Mesendoderm (in vitro differentiated cells): ENCODE measurements at regions not wholly inside any gene's neighbourhood (a gene's known extent, or its start where the extent isn't known, plus 50 kb on each side); places are given as distances from the start of the nearest gene placed in this dataset.

Experiments used
- DNase-seq: peaks from one replicate; pipeline ENCODE4 v3.0.0; 2013
- H2AK5ac ChIP-seq: 2 replicates; pipeline ENCODE4 v1.6.1; 2013; ENCODE audit warnings: low read length, inconsistent platforms
- H2BK120ac ChIP-seq: 2 replicates; pipeline ENCODE4 v1.6.1; 2013; ENCODE audit warnings: low read depth, mild to moderate bottlenecking, low read length, moderate library complexity, mixed read lengths
- H2BK15ac ChIP-seq: replicated peaks from 2 replicates; pipeline ENCODE4 v1.6.1; 2013; ENCODE audit warnings: low read depth, mild to moderate bottlenecking, moderate library complexity
- H2BK5ac ChIP-seq: 2 replicates; pipeline ENCODE4 v1.6.1; 2013; ENCODE audit warnings: low read length, inconsistent platforms
- H3K18ac ChIP-seq: 2 replicates; pipeline ENCODE4 v1.6.1; 2013; ENCODE audit warnings: mild to moderate bottlenecking, low read length, mixed read lengths
- H3K23ac ChIP-seq: one replicate; pipeline ENCODE4 v1.6.1; 2013; ENCODE audit warnings: low read length
- H3K27ac ChIP-seq: 2 replicates; pipeline ENCODE4 v1.5.1; 2013; ENCODE audit warnings: low read depth, mild to moderate bottlenecking, inconsistent platforms, low read length, moderate library complexity
- H3K27me3 ChIP-seq: 2 replicates; pipeline ENCODE4 v1.6.1; 2013; ENCODE audit warnings: low read length, control low read depth, mild to moderate bottlenecking, inconsistent platforms; ENCODE audit not compliant: insufficient read depth, poor library complexity
- H3K36me3 ChIP-seq: 2 replicates; pipeline ENCODE4 v1.6.1; 2013; ENCODE audit warnings: low read length, inconsistent platforms; ENCODE audit not compliant: control insufficient read depth, insufficient read depth
- H3K4ac ChIP-seq: one replicate; pipeline ENCODE4 v1.6.1; 2013; ENCODE audit warnings: low read depth, mild to moderate bottlenecking, low read length, moderate library complexity
- H3K4me1 ChIP-seq: 2 replicates; pipeline ENCODE4 v1.6.1; 2013; ENCODE audit warnings: low read depth, low read length, inconsistent platforms; ENCODE audit not compliant: control insufficient read depth
- H3K4me2 ChIP-seq: 2 replicates; pipeline ENCODE4 v1.6.1; 2013; ENCODE audit warnings: low read length
- H3K4me3 ChIP-seq: 2 replicates; pipeline ENCODE4 v1.5.1; 2013; ENCODE audit warnings: mild to moderate bottlenecking, low read length
- H3K56ac ChIP-seq: one replicate; pipeline ENCODE4 v1.6.1; 2013; ENCODE audit warnings: low read length
- H3K79me1 ChIP-seq: 2 replicates; pipeline ENCODE4 v1.6.1; 2013; ENCODE audit warnings: low read length, inconsistent platforms
- H3K79me2 ChIP-seq: 2 replicates; pipeline ENCODE4 v1.6.1; 2013; ENCODE audit warnings: mild to moderate bottlenecking, low read length; ENCODE audit not compliant: control insufficient read depth, insufficient read depth
- H3K9ac ChIP-seq: 2 replicates; pipeline ENCODE4 v1.6.1; 2013; ENCODE audit warnings: low read length, inconsistent platforms
- H4K5ac ChIP-seq: one replicate; pipeline ENCODE4 v1.6.1; 2013; ENCODE audit warnings: low read length
- H4K8ac ChIP-seq: one replicate; pipeline ENCODE4 v1.6.1; 2013; ENCODE audit warnings: low read depth, mild to moderate bottlenecking, control low read depth, low read length, moderate library complexity
- WGBS: extraction: QIAGEN DNeasy Blood & Tissue Kit; methylation state at CpG from one replicate; pipeline ENCODE4 v1.1.7; 2013; ENCODE audit warnings: low lambda C conversion rate, missing lambda C conversion rate; ENCODE audit not compliant: insufficient coverage; ENCODE audit errors: extremely low coverage; 5-methylcytosine and 5-hydroxymethylcytosine counted together

- H3K4ac ChIP-seq = no peak overlapping the region
- WGBS = no CpG with 5 or more reads among the region's 1 CpG
- H3K36me3 ChIP-seq = no peaks in the 10 kb centered on the region
- no peak overlapping the region for H3K18ac ChIP-seq
- no peaks in the 10 kb centered on the region for H3K27me3 ChIP-seq
- no peak overlapping the region for H4K8ac ChIP-seq
- no peak overlapping the region for H3K9ac ChIP-seq
- no peak overlapping the region for H2AK5ac ChIP-seq
- H3K23ac ChIP-seq = no peak overlapping the region
- no peaks in the 10 kb centered on the region for H3K4me1 ChIP-seq
- no peak overlapping the region for H3K4me3 ChIP-seq
- no peak overlapping the region for H2BK15ac ChIP-seq
- H3K4me2 ChIP-seq = no peak overlapping the region
- no peaks in the 10 kb centered on the region for H3K79me2 ChIP-seq
- no peak for DNase-seq
- H2BK120ac ChIP-seq = no peak overlapping the region
- H3K79me1 ChIP-seq = no peaks in the 10 kb centered on the region
- H3K56ac ChIP-seq = no peak overlapping the region
- H3K27ac ChIP-seq = no peak overlapping the region
- no peak overlapping the region for H4K5ac ChIP-seq
- no peak overlapping the region for H2BK5ac ChIP-seq
These were observed 140.4 kb upstream of the MBNL1 start for GRCh38 chr3:152128356-152128755.

GRCh38 chr3:152139651-152140050, 129.1 kb upstream of the MBNL1 start:
- no peaks in the 10 kb centered on the region for H3K79me2 ChIP-seq
- no peak overlapping the region for H2BK5ac ChIP-seq
- H2BK15ac ChIP-seq = no peak overlapping the region
- no CpG with 5 or more reads among the region's 3 CpGs for WGBS
- H3K79me1 ChIP-seq = no peaks in the 10 kb centered on the region
- H3K4me1 ChIP-seq = peaks cover 2% of the 10 kb centered on the region
- no peaks in the 10 kb centered on the region for H3K36me3 ChIP-seq
- H2BK120ac ChIP-seq = no peak overlapping the region
- H3K23ac ChIP-seq = no peak overlapping the region
- no peak overlapping the region for H4K8ac ChIP-seq
- H4K5ac ChIP-seq = no peak overlapping the region
- peak; percentile 90 for DNase-seq
- H3K9ac ChIP-seq = no peak overlapping the region
- H3K56ac ChIP-seq = no peak overlapping the region
- H3K4me2 ChIP-seq = no peak overlapping the region
- H3K27ac ChIP-seq = no peak overlapping the region
- no peaks in the 10 kb centered on the region for H3K27me3 ChIP-seq
- H3K4ac ChIP-seq = no peak overlapping the region
- no peak overlapping the region for H2AK5ac ChIP-seq
- no peak overlapping the region for H3K18ac ChIP-seq
- H3K4me3 ChIP-seq = no peak overlapping the region

DNA sequence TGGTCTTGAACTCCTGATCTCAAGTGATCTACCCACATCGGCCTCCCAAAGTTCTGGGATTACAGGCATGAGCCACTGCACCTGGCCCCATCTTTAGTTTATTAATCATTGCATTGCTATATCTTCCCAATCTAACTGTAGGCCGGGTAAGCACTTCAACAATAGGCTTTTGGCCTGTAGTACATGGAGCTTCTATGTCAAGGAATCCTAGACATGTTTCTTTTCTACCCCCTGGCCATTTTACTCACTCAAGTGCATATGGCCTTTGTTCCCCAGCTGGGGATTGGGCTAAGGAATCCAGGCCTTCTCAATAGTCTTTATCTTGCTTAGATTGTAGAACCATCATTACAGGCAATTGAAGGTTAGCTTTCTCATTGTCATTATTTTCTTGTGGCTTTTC, 122.3 kb upstream of the MBNL1 start:
- Histone ChIP-seq H3K18ac (no peak overlapping the region), H3K9ac (no peak overlapping the region), H3K79me1 (no peaks in the 10 kb centered on the region), H3K4me1 (no peaks in the 10 kb centered on the region), H3K27ac (no peak overlapping the region), H2AK5ac (no peak overlapping the region), H3K36me3 (no peaks in the 10 kb centered on the region), H4K8ac (no peak overlapping the region), H3K79me2 (no peaks in the 10 kb centered on the region), H2BK15ac (no peak overlapping the region), H3K56ac (no peak overlapping the region), H3K27me3 (no peaks in the 10 kb centered on the region), H2BK5ac (no peak overlapping the region), H3K4ac (no peak overlapping the region), H4K5ac (no peak overlapping the region), H2BK120ac (no peak overlapping the region), H3K4me3 (no peak overlapping the region), H3K23ac (no peak overlapping the region), H3K4me2 (no peak overlapping the region)
- peak; percentile 23 for DNase-seq
- no CpG with 5 or more reads among the region's 2 CpGs for WGBS

- no peak overlapping the region for H4K5ac ChIP-seq
- no peak overlapping the region for H3K4ac ChIP-seq
- DNase-seq = no peak
- H3K4me3 ChIP-seq = no peak overlapping the region
- no peak overlapping the region for H2AK5ac ChIP-seq
- H3K18ac ChIP-seq = no peak overlapping the region
- no peak overlapping the region for H2BK15ac ChIP-seq
- no peak overlapping the region for H4K8ac ChIP-seq
- H2BK5ac ChIP-seq = no peak overlapping the region
- H3K79me2 ChIP-seq = no peaks in the 10 kb centered on the region
- no peak overlapping the region for H3K9ac ChIP-seq
- H2BK120ac ChIP-seq = no peak overlapping the region
- H3K27ac ChIP-seq = no peak overlapping the region
- no peaks in the 10 kb centered on the region for H3K27me3 ChIP-seq
- H3K23ac ChIP-seq = no peak overlapping the region
- no peak overlapping the region for H3K4me2 ChIP-seq
- H3K79me1 ChIP-seq = no peaks in the 10 kb centered on the region
- no peaks in the 10 kb centered on the region for H3K4me1 ChIP-seq
- H3K56ac ChIP-seq = no peak overlapping the region
- no peaks in the 10 kb centered on the region for H3K36me3 ChIP-seq
These were observed 121.0 kb upstream of the MBNL1 start for GRCh38 chr3:152147748-152148147.

GRCh38 chr3:152148579-152148978, 120.2 kb upstream of the MBNL1 start:
- Histone ChIP-seq H3K79me1 (no peaks in the 10 kb centered on the region), H3K18ac (no peak overlapping the region), H3K36me3 (no peaks in the 10 kb centered on the region), H4K5ac (no peak overlapping the region), H3K23ac (no peak overlapping the region), H3K9ac (no peak overlapping the region), H3K27me3 (no peaks in the 10 kb centered on the region), H3K4me1 (no peaks in the 10 kb centered on the region), H2AK5ac (no peak overlapping the region), H2BK120ac (no peak overlapping the region), H3K4me2 (no peak overlapping the region), H3K4me3 (no peak overlapping the region), H3K4ac (no peak overlapping the region), H4K8ac (no peak overlapping the region), H3K56ac (no peak overlapping the region), H3K79me2 (no peaks in the 10 kb centered on the region), H3K27ac (no peak overlapping the region), H2BK5ac (no peak overlapping the region), H2BK15ac (no peak overlapping the region)
- no CpG with 5 or more reads among the region's 1 CpG for WGBS
- peak; percentile 33 for DNase-seq

DNA sequence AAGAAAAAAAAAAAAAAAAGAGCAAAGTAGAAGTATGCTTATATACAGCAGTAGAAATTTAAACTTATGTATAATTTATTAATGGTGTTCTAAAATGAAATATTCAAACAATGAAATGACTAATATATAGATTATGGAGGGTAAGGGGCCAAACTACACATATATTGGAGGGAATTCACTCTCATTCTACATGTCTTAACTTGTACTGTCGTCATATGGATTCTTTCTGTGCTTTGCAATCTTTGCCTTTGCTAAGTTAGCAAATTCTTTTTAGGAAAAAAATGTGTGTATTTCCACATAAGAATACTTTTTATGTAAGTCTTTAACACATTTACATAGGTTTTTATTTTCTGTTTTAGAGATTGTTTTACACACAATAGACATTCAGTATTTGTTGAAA, 118.9 kb upstream of the MBNL1 start:
- no peaks in the 10 kb centered on the region for H3K27me3 ChIP-seq

More for the DNA sequence above, 118.9 kb upstream of the MBNL1 start:
- H2AK5ac ChIP-seq = no peak overlapping the region
- no peak overlapping the region for H2BK15ac ChIP-seq
- H3K4me1 ChIP-seq = no peaks in the 10 kb centered on the region
- H3K36me3 ChIP-seq = no peaks in the 10 kb centered on the region
- WGBS = no CpG with 5 or more reads among the region's 1 CpG
- H4K8ac ChIP-seq = no peak overlapping the region
- no peak overlapping the region for H3K27ac ChIP-seq
- no peak overlapping the region for H3K4ac ChIP-seq
- H2BK120ac ChIP-seq = no peak overlapping the region
- H3K79me1 ChIP-seq = no peaks in the 10 kb centered on the region
- H3K56ac ChIP-seq = no peak overlapping the region
- no peak overlapping the region for H3K18ac ChIP-seq
- no peak overlapping the region for H3K9ac ChIP-seq
- no peak overlapping the region for H2BK5ac ChIP-seq
- H4K5ac ChIP-seq = no peak overlapping the region
- no peak overlapping the region for H3K23ac ChIP-seq
- no peaks in the 10 kb centered on the region for H3K79me2 ChIP-seq
- no peak overlapping the region for H3K4me3 ChIP-seq
- no peak for DNase-seq
- H3K4me2 ChIP-seq = no peak overlapping the region
